ENCODE measurements at regions not wholly inside any gene's neighbourhood (a gene's known extent, or its start where the extent isn't known, plus 50 kb on each side); places are given as distances from the start of the nearest gene placed in this dataset.

DNA sequence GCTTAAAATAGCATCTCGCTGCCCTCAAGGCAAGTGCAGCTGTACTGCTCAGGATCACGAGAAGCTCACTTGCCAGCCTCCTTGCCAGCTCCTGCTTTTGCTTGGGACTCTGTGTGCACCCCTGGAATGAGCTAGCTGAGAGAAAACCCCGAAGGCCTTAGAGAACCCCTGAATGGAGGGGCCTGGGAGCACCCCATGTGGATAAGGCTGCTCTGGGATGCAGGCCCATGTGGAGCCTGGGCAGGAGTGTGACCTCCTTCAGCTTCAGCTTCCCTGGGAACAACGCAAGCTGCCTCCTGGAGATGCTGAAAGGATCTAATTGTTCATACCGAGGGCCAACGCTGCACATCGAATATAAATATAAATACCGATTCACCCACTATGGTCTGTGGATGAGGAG is 109.2 kb downstream of the HSPH1 start:
- TF ChIP-seq, protein P1, sequence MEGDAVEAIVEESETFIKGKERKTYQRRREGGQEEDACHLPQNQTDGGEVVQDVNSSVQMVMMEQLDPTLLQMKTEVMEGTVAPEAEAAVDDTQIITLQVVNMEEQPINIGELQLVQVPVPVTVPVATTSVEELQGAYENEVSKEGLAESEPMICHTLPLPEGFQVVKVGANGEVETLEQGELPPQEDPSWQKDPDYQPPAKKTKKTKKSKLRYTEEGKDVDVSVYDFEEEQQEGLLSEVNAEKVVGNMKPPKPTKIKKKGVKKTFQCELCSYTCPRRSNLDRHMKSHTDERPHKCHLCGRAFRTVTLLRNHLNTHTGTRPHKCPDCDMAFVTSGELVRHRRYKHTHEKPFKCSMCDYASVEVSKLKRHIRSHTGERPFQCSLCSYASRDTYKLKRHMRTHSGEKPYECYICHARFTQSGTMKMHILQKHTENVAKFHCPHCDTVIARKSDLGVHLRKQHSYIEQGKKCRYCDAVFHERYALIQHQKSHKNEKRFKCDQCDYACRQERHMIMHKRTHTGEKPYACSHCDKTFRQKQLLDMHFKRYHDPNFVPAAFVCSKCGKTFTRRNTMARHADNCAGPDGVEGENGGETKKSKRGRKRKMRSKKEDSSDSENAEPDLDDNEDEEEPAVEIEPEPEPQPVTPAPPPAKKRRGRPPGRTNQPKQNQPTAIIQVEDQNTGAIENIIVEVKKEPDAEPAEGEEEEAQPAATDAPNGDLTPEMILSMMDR (conservative IDR thresholded peaks at IDR 0.05; ENCODE audit: low read length) = no peak
- no peak for TF ChIP-seq EZH2phosphoT487 (IDR thresholded peaks at IDR 0.05; ENCODE audit: borderline replicate concordance, low read depth, low read length)
